ENCODE measurements at regions not wholly inside any gene's neighbourhood (a gene's known extent, or its start where the extent isn't known, plus 50 kb on each side); places are given as distances from the start of the nearest gene placed in this dataset.

DNA sequence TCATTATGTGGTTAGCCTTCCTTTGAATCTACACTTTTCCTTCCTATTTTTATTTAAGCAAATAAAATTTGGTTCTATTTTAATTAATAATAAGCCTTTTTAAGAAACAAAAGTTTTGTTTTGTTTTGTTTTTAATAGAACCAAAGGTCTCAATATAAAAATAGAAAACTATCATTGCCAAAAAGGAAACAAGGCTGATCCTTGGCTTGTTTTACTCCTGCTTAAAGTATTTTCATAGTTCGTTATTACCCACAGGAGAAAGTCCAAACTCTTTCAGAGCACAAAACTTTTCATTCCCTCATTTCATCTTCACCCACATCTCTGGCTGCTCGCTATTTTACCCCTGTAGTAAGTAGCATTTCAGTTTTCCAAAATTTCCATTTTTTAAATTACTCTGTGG, 374.8 kb downstream of the SEMA3D start:
- TF ChIP-seq TFCP2L1 (CRISPR knock-in tag; IDR thresholded peaks at IDR 0.05) (no peak), POLR2A (IDR thresholded peaks at IDR 0.05; ENCODE audit: low read length) (no peak), PHF8 (IDR thresholded peaks at IDR 0.05; ENCODE audit: borderline replicate concordance, low read depth) (no peak), SREBF2 (IDR thresholded peaks at IDR 0.05) (no peak), ESRRA (IDR thresholded peaks at IDR 0.05; ENCODE audit: borderline replicate concordance, low read length) (no peak)
- TF ChIP-seq, protein P1, sequence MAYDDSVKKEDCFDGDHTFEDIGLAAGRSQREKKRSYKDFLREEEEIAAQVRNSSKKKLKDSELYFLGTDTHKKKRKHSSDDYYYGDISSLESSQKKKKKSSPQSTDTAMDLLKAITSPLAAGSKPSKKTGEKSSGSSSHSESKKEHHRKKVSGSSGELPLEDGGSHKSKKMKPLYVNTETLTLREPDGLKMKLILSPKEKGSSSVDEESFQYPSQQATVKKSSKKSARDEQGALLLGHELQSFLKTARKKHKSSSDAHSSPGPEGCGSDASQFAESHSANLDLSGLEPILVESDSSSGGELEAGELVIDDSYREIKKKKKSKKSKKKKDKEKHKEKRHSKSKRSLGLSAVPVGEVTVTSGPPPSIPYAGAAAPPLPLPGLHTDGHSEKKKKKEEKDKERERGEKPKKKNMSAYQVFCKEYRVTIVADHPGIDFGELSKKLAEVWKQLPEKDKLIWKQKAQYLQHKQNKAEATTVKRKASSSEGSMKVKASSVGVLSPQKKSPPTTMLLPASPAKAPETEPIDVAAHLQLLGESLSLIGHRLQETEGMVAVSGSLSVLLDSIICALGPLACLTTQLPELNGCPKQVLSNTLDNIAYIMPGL (CRISPR knock-in tag; IDR thresholded peaks at IDR 0.05; ENCODE audit: borderline replicate concordance), result no peak
- TF ChIP-seq, protein P2, sequence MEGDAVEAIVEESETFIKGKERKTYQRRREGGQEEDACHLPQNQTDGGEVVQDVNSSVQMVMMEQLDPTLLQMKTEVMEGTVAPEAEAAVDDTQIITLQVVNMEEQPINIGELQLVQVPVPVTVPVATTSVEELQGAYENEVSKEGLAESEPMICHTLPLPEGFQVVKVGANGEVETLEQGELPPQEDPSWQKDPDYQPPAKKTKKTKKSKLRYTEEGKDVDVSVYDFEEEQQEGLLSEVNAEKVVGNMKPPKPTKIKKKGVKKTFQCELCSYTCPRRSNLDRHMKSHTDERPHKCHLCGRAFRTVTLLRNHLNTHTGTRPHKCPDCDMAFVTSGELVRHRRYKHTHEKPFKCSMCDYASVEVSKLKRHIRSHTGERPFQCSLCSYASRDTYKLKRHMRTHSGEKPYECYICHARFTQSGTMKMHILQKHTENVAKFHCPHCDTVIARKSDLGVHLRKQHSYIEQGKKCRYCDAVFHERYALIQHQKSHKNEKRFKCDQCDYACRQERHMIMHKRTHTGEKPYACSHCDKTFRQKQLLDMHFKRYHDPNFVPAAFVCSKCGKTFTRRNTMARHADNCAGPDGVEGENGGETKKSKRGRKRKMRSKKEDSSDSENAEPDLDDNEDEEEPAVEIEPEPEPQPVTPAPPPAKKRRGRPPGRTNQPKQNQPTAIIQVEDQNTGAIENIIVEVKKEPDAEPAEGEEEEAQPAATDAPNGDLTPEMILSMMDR (IDR thresholded peaks at IDR 0.05), result no peak
- TF ChIP-seq, protein P3, sequence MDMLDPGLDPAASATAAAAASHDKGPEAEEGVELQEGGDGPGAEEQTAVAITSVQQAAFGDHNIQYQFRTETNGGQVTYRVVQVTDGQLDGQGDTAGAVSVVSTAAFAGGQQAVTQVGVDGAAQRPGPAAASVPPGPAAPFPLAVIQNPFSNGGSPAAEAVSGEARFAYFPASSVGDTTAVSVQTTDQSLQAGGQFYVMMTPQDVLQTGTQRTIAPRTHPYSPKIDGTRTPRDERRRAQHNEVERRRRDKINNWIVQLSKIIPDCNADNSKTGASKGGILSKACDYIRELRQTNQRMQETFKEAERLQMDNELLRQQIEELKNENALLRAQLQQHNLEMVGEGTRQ (IDR thresholded peaks at IDR 0.05), result no peak
